GM21381 (cell line): ENCODE measurements at regions not wholly inside any gene's neighbourhood (a gene's known extent, or its start where the extent isn't known, plus 50 kb on each side); places are given as distances from the start of the nearest gene placed in this dataset.

Experiments
- ATAC-seq: cut with Tn5 transposase; IDR thresholded peaks from one replicate; pipeline ENCODE4 v1.9.1; 2021; ENCODE audit warnings: mild to moderate bottlenecking, moderate library complexity; ENCODE audit not compliant: unreplicated experiment

- no peak for ATAC-seq
These were observed 118.2 kb upstream of the KIF5B start for GRCh38 chr10:32174349-32174893.

- ATAC-seq, result no peak
These were observed 115.0 kb upstream of the KIF5B start for GRCh38 chr10:32171204-32171603.

GRCh38 chr10:32169556-32169955, 113.3 kb upstream of the KIF5B start:
- no peak for ATAC-seq

GRCh38 chr10:32167450-32167849, 111.2 kb upstream of the KIF5B start:
- ATAC-seq, result no peak

- ATAC-seq, result no peak
These were observed 110.1 kb upstream of the KIF5B start for GRCh38 chr10:32166365-32166764.

- no peak for ATAC-seq
These were observed 107.5 kb upstream of the KIF5B start for GRCh38 chr10:32163762-32164148.

- ATAC-seq, result no peak
These were observed 107.0 kb upstream of the KIF5B start for GRCh38 chr10:32163071-32163761.

GRCh38 chr10:32161586-32161985, 105.4 kb upstream of the KIF5B start:
- ATAC-seq, result no peak

- no peak for ATAC-seq
These were observed 104.6 kb upstream of the KIF5B start for GRCh38 chr10:32160864-32161263.

GRCh38 chr10:32159264-32159663, 103.0 kb upstream of the KIF5B start:
- ATAC-seq, result no peak

- ATAC-seq, result no peak
These were observed 99.8 kb upstream of the KIF5B start for GRCh38 chr10:32156031-32156495.

GRCh38 chr10:32155075-32155516, 98.9 kb upstream of the KIF5B start:
- no peak for ATAC-seq

GRCh38 chr10:32153931-32154330, 97.7 kb upstream of the KIF5B start:
- ATAC-seq, result no peak

- no peak for ATAC-seq
These were observed 97.0 kb upstream of the KIF5B start for GRCh38 chr10:32153252-32153651.

GRCh38 chr10:32151871-32152270, 95.6 kb upstream of the KIF5B start:
- ATAC-seq, result no peak

GRCh38 chr10:32150532-32151101, 94.4 kb upstream of the KIF5B start:
- ATAC-seq, result no peak

GRCh38 chr10:32149252-32149955, 93.2 kb upstream of the KIF5B start:
- ATAC-seq, result peak; percentile 87

GRCh38 chr10:32148864-32149251, 92.6 kb upstream of the KIF5B start:
- peak; percentile 11 for ATAC-seq

GRCh38 chr10:32147730-32148129, 91.5 kb upstream of the KIF5B start:
- ATAC-seq, result no peak

- no peak for ATAC-seq
These were observed 89.9 kb upstream of the KIF5B start for GRCh38 chr10:32146166-32146565.

GRCh38 chr10:32144817-32145688, 88.8 kb upstream of the KIF5B start:
- ATAC-seq, result no peak
